Sigmoid colon (tissue), 6 donors: ENCODE measurements at regions not wholly inside any gene's neighbourhood (a gene's known extent, or its start where the extent isn't known, plus 50 kb on each side); places are given as distances from the start of the nearest gene placed in this dataset.
"Not testable (repeated sequence)": the region's sequence is repeated elsewhere in the genome, so short reads cannot be mapped to it uniquely, and the experiment has no call there.

Experiments
- DNase-seq: peaks from one replicate; pipeline ENCODE4 v3.0.0-alpha.2; 2019
- H3K27ac ChIP-seq, 4 donors: fragments of 200-600 bp; sonication (generic); one replicate each; pipeline ENCODE4 v1.5.1; 2016 to 2019; ENCODE audit warnings: mild to moderate bottlenecking in 1 of 4
- H3K27me3 ChIP-seq, 3 donors: fragments of 200-600 bp; sonication (generic); one replicate each; pipeline ENCODE4 v1.5.1; 2019; ENCODE audit warnings: mild to moderate bottlenecking in 1 of 3
- H3K36me3 ChIP-seq, 4 donors: fragments of 200-600 bp; sonication (generic); one replicate each; pipeline ENCODE4 v1.5.1; 2016 to 2019
- H3K4me1 ChIP-seq, 4 donors: fragments of 200-600 bp; sonication (generic); one replicate each; pipeline ENCODE4 v1.5.1; 2017 to 2019
- H3K4me3 ChIP-seq, 4 donors: fragments of 200-600 bp; sonication (generic); one replicate each; pipeline ENCODE4 v1.5.1; 2017 to 2019; ENCODE audit warnings: mild to moderate bottlenecking in 2 of 4, moderate library complexity in 1 of 4
- H3K9me3 ChIP-seq, 4 donors: fragments of 200-600 bp in 3 of 4; sonication (generic) in 3 of 4; one replicate each; pipeline versions ENCODE4 v1.5.1 to v1.6.1; 2013 to 2019
- CTCF ChIP-seq, 4 experiments: fragments of 450-650 bp in 3 of 4; fragments of 200-600 bp in 1 of 4; IDR thresholded peaks; one replicate each; pipeline ENCODE4 v1.5.1; 2016 to 2019; ENCODE audit warnings: antibody characterized with exemption in 4 of 4, mild to moderate bottlenecking in 3 of 4, moderate library complexity in 2 of 4
- EP300 ChIP-seq, 4 donors: sonication (generic); formaldehyde crosslinking; IDR thresholded peaks; one replicate each; pipeline ENCODE4 v1.6.1; 2017; ENCODE audit warnings: antibody characterized with exemption in 4 of 4
- POLR2A ChIP-seq, 2 donors: fragments of 450-650 bp; IDR thresholded peaks; one replicate each; pipeline ENCODE4 v1.6.1; 2016; ENCODE audit warnings: antibody characterized with exemption in 2 of 2, mild to moderate bottlenecking in 2 of 2, moderate library complexity in 2 of 2
- POLR2AphosphoS5 ChIP-seq, 4 donors: sonication (generic); formaldehyde crosslinking; IDR thresholded peaks; one replicate each; pipeline ENCODE4 v1.6.1; 2017; ENCODE audit warnings: antibody characterized with exemption in 4 of 4
- WGBS, 2 donors: extraction: QIAGEN DNeasy Blood & Tissue Kit; methylation state at CpG; one replicate each; pipeline ENCODE4 v1.1.7; 2013; 5-methylcytosine and 5-hydroxymethylcytosine counted together
- intact Hi-C: fragments of 100-400 bp; cut with DNase I; formaldehyde crosslinking; loops from one replicate; pipeline ENCODE4 v1.15.1; 2023
- donor health status: healthy with polysubstance abuse.
- donor health status: healthy.

GRCh38 chr6:94570581-94570980, 1006.8 kb upstream of the MANEA start:
- no peaks in the 10 kb centered on the region for H3K4me1 ChIP-seq
- TF ChIP-seq EP300 (IDR thresholded peaks at IDR 0.05) = no peak
- DNase-seq = no peak
- H3K27ac ChIP-seq = no peak overlapping the region
- H3K4me3 ChIP-seq = no peak overlapping the region
- intact Hi-C loops = no loop called here
- no peaks in the 10 kb centered on the region for H3K36me3 ChIP-seq
- no peaks in the 10 kb centered on the region for H3K27me3 ChIP-seq
- H3K9me3 ChIP-seq = no peaks in the 10 kb centered on the region
- WGBS, 2 donors = 62 to 72% methylated on average over 5 of the region's 5 CpGs

GRCh38 chr6:94562846-94563245, 1014.5 kb upstream of the MANEA start:
- Histone ChIP-seq H3K9me3 (no peaks in the 10 kb centered on the region), H3K4me3 (no peak overlapping the region), H3K27me3 (no peaks in the 10 kb centered on the region), H3K36me3 (no peaks in the 10 kb centered on the region), H3K4me1 (no peaks in the 10 kb centered on the region), H3K27ac (no peak overlapping the region)
- intact Hi-C loops = no loop called here
- 42 to 67% methylated on average over 2 of the region's 2 CpGs for WGBS, 2 donors
- DNase-seq = no peak
- TF ChIP-seq POLR2AphosphoS5 (IDR thresholded peaks at IDR 0.05) (no peak), EP300 (IDR thresholded peaks at IDR 0.05) (no peak), CTCF (IDR thresholded peaks at IDR 0.05) (no peak), POLR2A (IDR thresholded peaks at IDR 0.05) (no peak)

- 70 to 71% methylated on average over 1 of the region's 1 CpG for WGBS, 2 donors
- DNase-seq = no peak
- Histone ChIP-seq H3K4me1 (no peaks in the 10 kb centered on the region), H3K27me3 (no peaks in the 10 kb centered on the region), H3K36me3 (no peaks in the 10 kb centered on the region), H3K9me3 (no peaks in the 10 kb centered on the region), H3K4me3 (no peak overlapping the region), H3K27ac (no peak overlapping the region)
- intact Hi-C loops = no loop called here
- TF ChIP-seq POLR2A (IDR thresholded peaks at IDR 0.05) (no peak), POLR2AphosphoS5 (IDR thresholded peaks at IDR 0.05) (no peak), EP300 (IDR thresholded peaks at IDR 0.05) (no peak), CTCF (IDR thresholded peaks at IDR 0.05) (no peak)
Measured at GRCh38 chr6:94559829-94560537, 1017.4 kb upstream of the MANEA start.

- intact Hi-C loops, H3K36me3 ChIP-seq: not testable (repeated sequence)
- WGBS, 2 donors = 91% methylated on average over 11 of the region's 11 CpGs
Measured at GRCh38 chr6:94557207-94557606, 1020.1 kb upstream of the MANEA start.

GRCh38 chr6:94548201-94548600, 1029.1 kb upstream of the MANEA start:
- no peaks in the 10 kb centered on the region for H3K36me3 ChIP-seq
- intact Hi-C loops = no loop called here
- H3K9me3 ChIP-seq = no peaks in the 10 kb centered on the region
- no peak overlapping the region for H3K27ac ChIP-seq
- no peaks in the 10 kb centered on the region for H3K4me1 ChIP-seq
- no peak overlapping the region for H3K4me3 ChIP-seq
- H3K27me3 ChIP-seq = no peaks in the 10 kb centered on the region
- DNase-seq = no peak
- TF ChIP-seq POLR2AphosphoS5 (IDR thresholded peaks at IDR 0.05) = no peak
- TF ChIP-seq POLR2A (IDR thresholded peaks at IDR 0.05) = no peak
- 72 to 86% methylated on average over 4 of the region's 4 CpGs for WGBS, 2 donors

More at GRCh38 chr6:94557207-94557606, 1020.1 kb upstream of the MANEA start:
- H3K4me1 ChIP-seq, H3K4me3 ChIP-seq, H3K27ac ChIP-seq, H3K9me3 ChIP-seq, H3K27me3 ChIP-seq: not testable (repeated sequence)
- DNase-seq = peak; percentile 58

- H3K4me1 ChIP-seq = no peaks in the 10 kb centered on the region
- H3K27ac ChIP-seq = no peak overlapping the region
- no peaks in the 10 kb centered on the region for H3K36me3 ChIP-seq
- intact Hi-C loops = no loop called here
- H3K27me3 ChIP-seq = no peaks in the 10 kb centered on the region
- H3K4me3 ChIP-seq = no peak overlapping the region
- TF ChIP-seq POLR2A (IDR thresholded peaks at IDR 0.05) = no peak
- no peak for TF ChIP-seq EP300 (IDR thresholded peaks at IDR 0.05)
- no peak for TF ChIP-seq POLR2AphosphoS5 (IDR thresholded peaks at IDR 0.05)
- TF ChIP-seq CTCF (IDR thresholded peaks at IDR 0.05) = no peak
- no peaks in the 10 kb centered on the region for H3K9me3 ChIP-seq
- DNase-seq = no peak
- 93 to 94% methylated on average over 1 of the region's 1 CpG for WGBS, 2 donors
Measured at GRCh38 chr6:94535798-94536197, 1041.5 kb upstream of the MANEA start.
